ENCODE measurements at regions not wholly inside any gene's neighbourhood (a gene's known extent, or its start where the extent isn't known, plus 50 kb on each side); places are given as distances from the start of the nearest gene placed in this dataset.

DNA sequence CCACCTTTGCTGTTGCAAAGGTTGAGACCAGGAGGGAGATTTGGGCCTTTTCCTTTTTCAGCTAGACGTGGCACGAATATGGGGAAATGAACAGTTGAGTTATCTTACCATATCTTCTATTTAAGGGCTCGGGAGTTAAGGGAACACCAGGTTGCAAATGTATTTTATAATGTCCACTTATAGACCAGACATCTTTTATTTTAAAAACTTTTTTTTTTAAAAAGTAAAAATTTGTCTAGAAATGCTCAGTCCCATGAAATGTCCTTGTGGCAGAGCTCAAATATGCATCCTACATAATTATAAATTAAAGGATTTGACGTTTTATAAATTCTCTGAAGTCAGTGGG is 103.6 kb upstream of the VEPH1 start:
- Histone ChIP-seq H3K4me3 (ENCODE audit: low read depth, low read length) (no peak overlapping the region), H3K36me3 (ENCODE audit: control insufficient read depth, insufficient read depth, low read length) (no peaks in the 10 kb centered on the region), H3K27me3 (ENCODE audit: control insufficient read depth, insufficient read depth, low read length) (no peaks in the 10 kb centered on the region; the same call in 1 of the 2 replicates)
- POLR2A ChIA-PET, result no interaction called here
- no peak for TF ChIP-seq CTCF (IDR thresholded peaks at IDR 0.05; ENCODE audit: insufficient read depth, low read depth, low read length)
- CTCF ChIA-PET, result interaction anchor here (0.6 to 3.0 kb wide), 35 partner anchors 8 to 926 kb away, joined by 3 to 27 read pairs (median 4); no protein-coding TSS in a partner anchor
- no peak for DNase-seq (ENCODE audit: low read depth)

- no peak for DNase-seq (ENCODE audit: low read depth)
- no peaks in the 10 kb centered on the region; the same call in 1 of the 2 replicates for H3K27me3 ChIP-seq (ENCODE audit: control insufficient read depth, insufficient read depth, low read length)
- peak; percentile 90 for TF ChIP-seq CTCF (IDR thresholded peaks at IDR 0.05; ENCODE audit: insufficient read depth, low read depth, low read length)
- CTCF ChIA-PET, result interaction anchor here (0.5 to 3.0 kb wide), 41 partner anchors 8 to 927 kb away, joined by 3 to 27 read pairs (median 3); no protein-coding TSS in a partner anchor
- H3K4me3 ChIP-seq (ENCODE audit: low read depth, low read length), result no peak overlapping the region
- no peaks in the 10 kb centered on the region for H3K36me3 ChIP-seq (ENCODE audit: control insufficient read depth, insufficient read depth, low read length)
- POLR2A ChIA-PET, result no interaction called here
Observed at GRCh38 chr3:157606011-157606851, 103.0 kb upstream of the VEPH1 start.

DNA sequence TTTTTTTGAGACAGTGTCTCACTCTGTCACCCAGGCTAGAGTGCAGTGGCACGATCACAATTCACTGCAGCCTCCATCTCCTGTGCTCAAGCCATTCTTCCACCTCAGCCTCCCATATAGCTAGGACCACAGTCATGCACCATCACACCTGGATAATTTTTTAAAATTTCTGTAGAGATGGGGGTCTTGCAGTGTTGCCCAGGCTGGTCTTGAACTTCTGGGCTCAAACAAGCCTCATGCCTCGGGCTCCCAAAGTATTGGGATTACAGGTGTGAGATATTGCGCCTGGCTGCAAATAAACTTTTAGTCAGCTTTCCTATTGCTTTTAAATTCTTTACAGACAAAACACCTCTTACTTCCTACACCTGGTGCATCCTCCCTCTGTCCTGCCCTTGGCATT is 102.1 kb upstream of the VEPH1 start:
- Histone ChIP-seq H3K4me3 (ENCODE audit: low read depth, low read length) (no peak overlapping the region), H3K36me3 (ENCODE audit: control insufficient read depth, insufficient read depth, low read length) (no peaks in the 10 kb centered on the region), H3K27me3 (ENCODE audit: control insufficient read depth, insufficient read depth, low read length) (no peaks in the 10 kb centered on the region; the same call in 1 of the 2 replicates)
- ChIA-PET CTCF (interaction anchor here (0.6 to 3.0 kb wide), 18 partner anchors 9 to 926 kb away, joined by 3 to 27 read pairs (median 4); no protein-coding TSS in a partner anchor), POLR2A (no interaction called here)
- no peak for TF ChIP-seq CTCF (IDR thresholded peaks at IDR 0.05; ENCODE audit: insufficient read depth, low read depth, low read length)
- DNase-seq (ENCODE audit: low read depth), result no peak

GRCh38 chr3:157602424-157602823 is 99.2 kb upstream of the VEPH1 start:
- no peaks in the 10 kb centered on the region; the same call in none of the 2 replicates for H3K27me3 ChIP-seq (ENCODE audit: control insufficient read depth, insufficient read depth, low read length)
- H3K36me3 ChIP-seq (ENCODE audit: control insufficient read depth, insufficient read depth, low read length), result no peaks in the 10 kb centered on the region
- CTCF ChIA-PET, result no interaction called here
- no peak for DNase-seq (ENCODE audit: low read depth)
- POLR2A ChIA-PET, result no interaction called here
- TF ChIP-seq CTCF (IDR thresholded peaks at IDR 0.05; ENCODE audit: insufficient read depth, low read depth, low read length), result no peak
- no peak overlapping the region for H3K4me3 ChIP-seq (ENCODE audit: low read depth, low read length)

GRCh38 chr3:157595259-157595658 is 92.0 kb upstream of the VEPH1 start:
- H3K27me3 ChIP-seq (ENCODE audit: control insufficient read depth, insufficient read depth, low read length), result peaks cover 4% of the 10 kb centered on the region; the same call in 1 of the 2 replicates
- H3K36me3 ChIP-seq (ENCODE audit: control insufficient read depth, insufficient read depth, low read length), result no peaks in the 10 kb centered on the region
- H3K4me3 ChIP-seq (ENCODE audit: low read depth, low read length), result no peak overlapping the region
- POLR2A ChIA-PET, result no interaction called here
- TF ChIP-seq CTCF (IDR thresholded peaks at IDR 0.05; ENCODE audit: insufficient read depth, low read depth, low read length), result no peak
- CTCF ChIA-PET, result interaction anchor here (4.3 kb wide), 1 partner anchor 11 kb away, joined by 27 read pairs; no protein-coding TSS in a partner anchor
- no peak for DNase-seq (ENCODE audit: low read depth)
